Tibial nerve (tissue), 3 donors: ENCODE measurements at regions not wholly inside any gene's neighbourhood (a gene's known extent, or its start where the extent isn't known, plus 50 kb on each side); places are given as distances from the start of the nearest gene placed in this dataset.

Source experiments
- CTCF ChIP-seq, 5 experiments: fragments of 200-600 bp in 3 of 5; fragments of 450-650 bp in 2 of 5; sonication (generic) in 3 of 5; IDR thresholded peaks; one replicate each; pipeline ENCODE4 v1.5.1; 2016 to 2019; ENCODE audit warnings: antibody characterized with exemption in 5 of 5, mild to moderate bottlenecking in 3 of 5, moderate library complexity in 2 of 5
- POLR2A ChIP-seq, 2 donors: fragments of 450-650 bp; IDR thresholded peaks; one replicate each; pipeline ENCODE4 v1.6.1; 2017; ENCODE audit warnings: antibody characterized with exemption in 2 of 2, mild to moderate bottlenecking in 2 of 2, moderate library complexity in 2 of 2

- TF ChIP-seq CTCF (IDR thresholded peaks at IDR 0.05) (no peak), POLR2A (IDR thresholded peaks at IDR 0.05) (no peak)
Measured at GRCh38 chr3:187570776-187571175, 99.4 kb downstream of the SST start.
